Uterus (tissue), 2 donors: ENCODE measurements at regions not wholly inside any gene's neighbourhood (a gene's known extent, or its start where the extent isn't known, plus 50 kb on each side); places are given as distances from the start of the nearest gene placed in this dataset.

ENCODE experiments used
- CTCF ChIP-seq, 4 experiments: fragments of 200-600 bp in 2 of 4; fragments of 450-650 bp in 2 of 4; sonication (generic) in 2 of 4; IDR thresholded peaks; one replicate each; pipeline ENCODE4 v1.5.1; 2016 to 2019; ENCODE audit warnings: antibody characterized with exemption in 4 of 4, mild to moderate bottlenecking in 2 of 4, moderate library complexity in 1 of 4
- POLR2A ChIP-seq, 2 donors: fragments of 450-650 bp; IDR thresholded peaks; one replicate each; pipeline ENCODE4 v1.6.1; 2016; ENCODE audit warnings: antibody characterized with exemption in 2 of 2, mild to moderate bottlenecking in 1 of 2, moderate library complexity in 1 of 2

- TF ChIP-seq CTCF (IDR thresholded peaks at IDR 0.05) (no peak), POLR2A (IDR thresholded peaks at IDR 0.05) (no peak)
These were observed 151.3 kb upstream of the KCND3 start for GRCh38 chr1:112140743-112141142.
